ENCODE measurements at regions not wholly inside any gene's neighbourhood (a gene's known extent, or its start where the extent isn't known, plus 50 kb on each side); places are given as distances from the start of the nearest gene placed in this dataset.

DNA sequence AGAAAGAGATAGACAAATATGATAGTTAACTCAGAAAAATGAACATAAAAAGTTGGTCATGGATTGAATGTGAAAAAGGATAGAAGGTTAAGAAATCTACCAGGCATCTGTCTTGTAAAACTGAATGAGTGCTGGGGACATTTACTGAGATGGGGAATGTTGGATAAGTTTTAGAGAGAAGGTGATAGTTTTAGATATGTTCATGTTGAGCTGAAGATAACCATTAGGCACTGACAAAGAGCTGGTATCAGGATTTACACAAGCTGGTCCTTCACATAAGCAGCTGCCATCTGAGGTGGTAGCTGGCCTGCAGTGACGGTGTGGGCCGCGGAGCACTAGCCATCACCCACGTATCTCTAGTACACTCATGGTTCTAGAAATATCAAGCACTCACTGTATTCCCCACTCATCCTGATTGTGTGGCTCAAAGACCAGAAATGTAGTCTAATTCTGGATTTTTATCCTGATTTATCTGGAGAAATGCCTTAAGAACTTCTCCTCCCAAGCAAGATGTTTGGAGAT is 194.4 kb upstream of the KCNJ16 start:
- TF ChIP-seq, protein P1, sequence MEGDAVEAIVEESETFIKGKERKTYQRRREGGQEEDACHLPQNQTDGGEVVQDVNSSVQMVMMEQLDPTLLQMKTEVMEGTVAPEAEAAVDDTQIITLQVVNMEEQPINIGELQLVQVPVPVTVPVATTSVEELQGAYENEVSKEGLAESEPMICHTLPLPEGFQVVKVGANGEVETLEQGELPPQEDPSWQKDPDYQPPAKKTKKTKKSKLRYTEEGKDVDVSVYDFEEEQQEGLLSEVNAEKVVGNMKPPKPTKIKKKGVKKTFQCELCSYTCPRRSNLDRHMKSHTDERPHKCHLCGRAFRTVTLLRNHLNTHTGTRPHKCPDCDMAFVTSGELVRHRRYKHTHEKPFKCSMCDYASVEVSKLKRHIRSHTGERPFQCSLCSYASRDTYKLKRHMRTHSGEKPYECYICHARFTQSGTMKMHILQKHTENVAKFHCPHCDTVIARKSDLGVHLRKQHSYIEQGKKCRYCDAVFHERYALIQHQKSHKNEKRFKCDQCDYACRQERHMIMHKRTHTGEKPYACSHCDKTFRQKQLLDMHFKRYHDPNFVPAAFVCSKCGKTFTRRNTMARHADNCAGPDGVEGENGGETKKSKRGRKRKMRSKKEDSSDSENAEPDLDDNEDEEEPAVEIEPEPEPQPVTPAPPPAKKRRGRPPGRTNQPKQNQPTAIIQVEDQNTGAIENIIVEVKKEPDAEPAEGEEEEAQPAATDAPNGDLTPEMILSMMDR (conservative IDR thresholded peaks at IDR 0.05; ENCODE audit: low read depth): no peak
- ChIA-PET POLR2A (ENCODE audit: low non-redundant PET) (no interaction called here), CTCF (no interaction called here)
- no peak overlapping the region for H3K27ac ChIP-seq
- no peak for DNase-seq (ENCODE audit: low spot score)

DNA sequence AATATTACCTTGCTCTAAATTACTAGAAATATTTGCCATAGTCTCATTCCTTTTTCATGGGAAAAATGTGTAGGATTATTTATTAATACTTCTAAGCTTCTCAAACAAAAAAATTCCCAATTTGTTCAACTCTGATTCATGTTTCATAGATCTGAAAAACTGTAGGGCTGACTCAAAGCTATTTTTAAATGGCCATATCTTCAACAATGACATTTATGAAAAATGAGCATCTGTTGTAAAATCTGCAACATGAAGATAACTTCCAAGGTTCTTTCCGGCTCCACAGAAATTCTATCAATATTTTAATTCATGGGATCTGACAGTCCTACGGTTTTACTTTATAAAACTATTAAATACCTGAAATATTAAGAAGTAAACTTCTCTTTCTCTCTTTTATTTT is 192.7 kb upstream of the KCNJ16 start:
- CTCF ChIA-PET: no interaction called here
- no peak for DNase-seq (ENCODE audit: low spot score)
- TF ChIP-seq, protein P1 (conservative IDR thresholded peaks at IDR 0.05; ENCODE audit: low read depth): no peak
- no peak overlapping the region for H3K27ac ChIP-seq
- POLR2A ChIA-PET (ENCODE audit: low non-redundant PET): interaction anchor here (0.6 kb wide), 1 partner anchor 20 kb away, joined by 4 read pairs; no protein-coding TSS in a partner anchor

- no peak overlapping the region for H3K27ac ChIP-seq
- CTCF ChIA-PET: no interaction called here
- DNase-seq (ENCODE audit: low spot score): no peak
- POLR2A ChIA-PET (ENCODE audit: low non-redundant PET): no interaction called here
- TF ChIP-seq, protein P1 (conservative IDR thresholded peaks at IDR 0.05; ENCODE audit: low read depth): no peak
These were observed 191.9 kb upstream of the KCNJ16 start for GRCh38 chr17:69883120-69883519.

- TF ChIP-seq, protein P1 (conservative IDR thresholded peaks at IDR 0.05; ENCODE audit: low read depth): no peak
- POLR2A ChIA-PET (ENCODE audit: low non-redundant PET): no interaction called here
- no peak for DNase-seq (ENCODE audit: low spot score)
- no peak overlapping the region for H3K27ac ChIP-seq
- CTCF ChIA-PET: interaction anchor here (0.5 kb wide), 1 partner anchor 489 kb away, joined by 3 read pairs; no protein-coding TSS in a partner anchor
These were observed 190.7 kb upstream of the KCNJ16 start for GRCh38 chr17:69884356-69884755.

DNA sequence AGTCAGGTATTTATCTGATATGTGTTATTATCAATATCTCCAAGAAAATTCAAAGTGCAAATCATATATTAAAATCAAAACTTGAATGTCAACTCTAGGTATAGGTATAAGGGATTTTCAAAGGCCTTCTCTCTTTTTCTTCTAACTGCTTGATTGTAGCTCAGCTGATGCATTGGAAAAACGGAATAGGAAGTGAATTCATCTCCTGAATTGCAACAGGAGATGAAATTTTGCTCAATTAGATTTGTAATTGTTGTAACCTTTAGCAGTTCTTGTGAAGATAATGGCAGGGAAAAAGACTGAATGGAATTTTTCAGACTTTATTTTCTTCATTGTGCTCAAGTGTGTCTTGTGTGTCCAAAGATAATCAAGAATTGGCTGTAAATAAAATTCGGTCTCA is 190.2 kb upstream of the KCNJ16 start:
- CTCF ChIA-PET: no interaction called here

DNA sequence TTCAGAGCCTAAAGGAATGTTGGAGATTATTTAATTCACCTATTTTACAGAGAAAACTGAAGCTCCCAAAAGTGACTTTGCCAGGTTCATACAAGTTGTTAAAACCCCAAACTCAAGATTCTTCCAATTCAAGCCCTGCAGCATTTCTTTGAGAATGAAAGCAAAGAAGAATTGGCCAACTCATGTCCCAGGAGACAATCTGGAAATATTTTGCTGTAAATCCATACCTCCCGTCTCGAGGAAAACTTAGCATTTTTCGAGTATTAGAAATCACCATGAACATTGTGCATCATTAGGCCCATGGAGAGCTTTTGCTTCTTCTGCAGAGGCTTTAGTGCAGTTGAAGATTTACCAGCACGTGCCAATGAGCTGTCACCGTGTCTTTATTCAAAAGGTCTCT is 176.4 kb upstream of the KCNJ16 start:
- ChIA-PET CTCF (no interaction called here), POLR2A (ENCODE audit: low non-redundant PET) (no interaction called here)
- TF ChIP-seq, protein P1 (conservative IDR thresholded peaks at IDR 0.05; ENCODE audit: low read depth): no peak
- no peak for DNase-seq (ENCODE audit: low spot score)
- H3K27ac ChIP-seq: no peak overlapping the region

More for the DNA sequence above, 190.2 kb upstream of the KCNJ16 start:
- TF ChIP-seq, protein P1 (conservative IDR thresholded peaks at IDR 0.05; ENCODE audit: low read depth): no peak
- no peak for DNase-seq (ENCODE audit: low spot score)
- POLR2A ChIA-PET (ENCODE audit: low non-redundant PET): no interaction called here
- no peak overlapping the region for H3K27ac ChIP-seq

- H3K27ac ChIP-seq: no peak overlapping the region
- ChIA-PET CTCF (no interaction called here), POLR2A (ENCODE audit: low non-redundant PET) (no interaction called here)
- TF ChIP-seq, protein P1 (conservative IDR thresholded peaks at IDR 0.05; ENCODE audit: low read depth): no peak
- DNase-seq (ENCODE audit: low spot score): no peak
These were observed 174.9 kb upstream of the KCNJ16 start for GRCh38 chr17:69900101-69900500.

All from RWPE1 (cell line).